SK-N-SH treated with all-trans-retinoic acid at 6 μM for 48 hours (cell line): ENCODE measurements at regions not wholly inside any gene's neighbourhood (a gene's known extent, or its start where the extent isn't known, plus 50 kb on each side); places are given as distances from the start of the nearest gene placed in this dataset.
"Not testable (repeated sequence)": the region's sequence is repeated elsewhere in the genome, so short reads cannot be mapped to it uniquely, and the experiment has no call there.

Experiments
- CREB5 ChIP-seq: fragments of 250-450 bp; sonication (Bioruptor Pico); IDR thresholded peaks from 2 replicates; pipeline ENCODE4 v1.5.1; 2020; ENCODE audit warnings: low read depth, mild to moderate bottlenecking, moderate library complexity
- CSRNP3 ChIP-seq: fragments of 250-450 bp; sonication (Bioruptor Pico); IDR thresholded peaks from 2 replicates; pipeline ENCODE4 v1.5.1; 2021; ENCODE audit warnings: mild to moderate bottlenecking, moderate library complexity
- ESRRG ChIP-seq: fragments of 250-450 bp; sonication (Bioruptor Pico); IDR thresholded peaks from 2 replicates; pipeline ENCODE4 v1.6.1; 2021; ENCODE audit warnings: mild to moderate bottlenecking
- GLIS3 ChIP-seq: fragments of 250-450 bp; sonication (Bioruptor Pico); IDR thresholded peaks from 2 replicates; pipeline ENCODE4 v1.5.0; 2020; ENCODE audit warnings: mild to moderate bottlenecking, moderate library complexity
- OSR1 ChIP-seq: fragments of 250-450 bp; sonication (Bioruptor Pico); IDR thresholded peaks from 2 replicates; pipeline ENCODE4 v1.8.0; 2022; ENCODE audit warnings: moderate library complexity, mild to moderate bottlenecking, inconsistent platforms
- PATZ1 ChIP-seq: fragments of 250-450 bp; sonication (Bioruptor Pico); IDR thresholded peaks from 2 replicates; pipeline ENCODE4 v1.8.0; 2020; ENCODE audit warnings: mild to moderate bottlenecking, moderate library complexity, borderline replicate concordance
- POU6F1 ChIP-seq: fragments of 250-450 bp; sonication (Bioruptor Pico); IDR thresholded peaks from 2 replicates; pipeline ENCODE4 v1.8.0; 2021; ENCODE audit warnings: low read depth, mild to moderate bottlenecking, moderate library complexity, borderline replicate concordance
- RARB ChIP-seq: fragments of 250-450 bp; sonication (Bioruptor Pico); IDR thresholded peaks from 2 replicates; pipeline ENCODE4 v1.8.0; 2021; ENCODE audit warnings: mild to moderate bottlenecking, moderate library complexity
- SNAI2 ChIP-seq: fragments of 250-450 bp; sonication (Bioruptor Pico); IDR thresholded peaks from 2 replicates; pipeline ENCODE4 v1.5.0; 2020; ENCODE audit warnings: mild to moderate bottlenecking, moderate library complexity
- TOX ChIP-seq: fragments of 250-450 bp; sonication (Bioruptor Pico); IDR thresholded peaks from 2 replicates; pipeline ENCODE4 v1.8.0; 2021; ENCODE audit warnings: mild to moderate bottlenecking, moderate library complexity, borderline replicate concordance
- ZFP30 ChIP-seq: fragments of 450-650 bp; formaldehyde crosslinking; IDR thresholded peaks from 2 replicates; pipeline ENCODE4 v1.5.0; 2022; ENCODE audit warnings: mild to moderate bottlenecking, moderate library complexity
- ZNF565 ChIP-seq: fragments of 450-650 bp; formaldehyde crosslinking; conservative IDR thresholded peaks from 2 replicates; pipeline ENCODE4 v1.5.0; 2020; ENCODE audit warnings: low read depth, mild to moderate bottlenecking, moderate library complexity
- ZNF8 ChIP-seq: fragments of 450-650 bp; formaldehyde crosslinking; IDR thresholded peaks from 2 replicates; pipeline ENCODE4 v1.5.0; 2020; ENCODE audit warnings: mild to moderate bottlenecking, moderate library complexity

GRCh38 chr4:170788540-170789051, 698.8 kb upstream of the AADAT start:
- not testable (repeated sequence) for TF ChIP-seq POU6F1 (CRISPR knock-in tag); TOX; ZFP30; ESRRG (CRISPR knock-in tag); ZNF565 (CRISPR knock-in tag); GLIS3 (CRISPR knock-in tag); RARB (CRISPR knock-in tag); CREB5; CSRNP3 (CRISPR knock-in tag); ZNF8 (CRISPR knock-in tag); PATZ1 (CRISPR knock-in tag); SNAI2 (CRISPR knock-in tag); OSR1
